ENCODE measurements at regions not wholly inside any gene's neighbourhood (a gene's known extent, or its start where the extent isn't known, plus 50 kb on each side); places are given as distances from the start of the nearest gene placed in this dataset.

DNA sequence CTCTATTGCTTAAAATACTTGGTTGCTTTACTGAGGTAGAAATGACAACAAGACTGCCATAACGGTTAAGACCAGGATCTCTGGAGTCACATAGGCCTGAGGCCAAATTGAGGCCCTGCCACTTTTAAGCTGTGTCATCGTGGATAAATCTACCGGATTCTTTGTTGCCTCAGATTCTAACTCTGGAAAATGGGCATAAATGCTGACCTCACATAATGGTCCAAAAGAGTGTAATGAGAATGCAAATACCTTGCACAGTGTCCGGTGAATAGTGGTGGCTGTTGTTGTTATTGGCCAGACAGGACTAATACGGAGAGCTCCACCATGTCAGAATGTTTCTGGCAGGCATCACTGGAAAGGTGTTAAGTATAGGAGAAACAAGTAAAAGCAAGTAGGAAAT, 346.1 kb downstream of the LMO4 start:
- no peak for DNase-seq (ENCODE audit: low read depth in 1 of 2, low spot score in 1 of 2)
- Histone ChIP-seq H3K27me3 (ENCODE audit: insufficient read depth, poor library complexity, severe bottlenecking) (no peaks in the 10 kb centered on the region), H3K4me3 (replicated peaks; ENCODE audit: insufficient read depth, low read length) (no peak overlapping the region), H3K27ac (replicated peaks) (no peak overlapping the region)
- TF ChIP-seq SPI1 (IDR thresholded peaks at IDR 0.05; ENCODE audit: borderline replicate concordance, low read depth) (no peak), REST (IDR thresholded peaks at IDR 0.05; ENCODE audit: insufficient replicate concordance, low read depth) (no peak), POLR2AphosphoS5 (IDR thresholded peaks at IDR 0.05; ENCODE audit: low read depth) (no peak), GABPA (IDR thresholded peaks at IDR 0.05; ENCODE audit: low read depth) (no peak), CTCF (IDR thresholded peaks at IDR 0.05; ENCODE audit: insufficient read depth, low read length) (no peak)

- DNase-seq (ENCODE audit: low read depth in 1 of 2, low spot score in 1 of 2), result no peak
- H3K4me3 ChIP-seq (replicated peaks; ENCODE audit: insufficient read depth, low read length), result no peak overlapping the region
- no peaks in the 10 kb centered on the region for H3K27me3 ChIP-seq (ENCODE audit: insufficient read depth, poor library complexity, severe bottlenecking)
- no peak overlapping the region for H3K27ac ChIP-seq (replicated peaks)
- TF ChIP-seq REST (IDR thresholded peaks at IDR 0.05; ENCODE audit: insufficient replicate concordance, low read depth) (no peak), SPI1 (IDR thresholded peaks at IDR 0.05; ENCODE audit: borderline replicate concordance, low read depth) (no peak), GABPA (IDR thresholded peaks at IDR 0.05; ENCODE audit: low read depth) (no peak), CTCF (IDR thresholded peaks at IDR 0.05; ENCODE audit: insufficient read depth, low read length) (no peak), POLR2AphosphoS5 (IDR thresholded peaks at IDR 0.05; ENCODE audit: low read depth) (no peak)
Measured at GRCh38 chr1:87678266-87678665, 349.6 kb downstream of the LMO4 start.

DNA sequence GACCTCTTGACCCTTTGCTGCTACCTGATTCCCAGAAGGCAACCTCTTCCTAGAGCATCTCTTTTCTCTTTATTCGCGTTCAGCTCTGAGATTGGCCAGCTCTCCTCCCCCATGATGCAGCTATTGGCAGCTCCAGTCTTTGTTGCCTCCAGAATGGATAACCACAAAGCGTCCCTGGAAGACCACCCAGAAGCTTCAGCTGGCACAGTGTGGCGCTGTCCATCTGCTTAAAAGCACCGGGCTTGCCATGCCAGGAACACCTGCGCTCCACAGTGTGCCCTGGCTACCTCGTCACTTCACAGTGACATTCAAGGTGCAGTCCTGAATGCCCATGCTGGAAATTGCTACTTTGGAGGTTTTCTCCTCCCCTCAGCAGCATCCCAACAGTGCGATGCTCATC, 353.9 kb downstream of the LMO4 start:
- H3K4me3 ChIP-seq (replicated peaks; ENCODE audit: insufficient read depth, low read length), result no peak overlapping the region
- TF ChIP-seq REST (IDR thresholded peaks at IDR 0.05; ENCODE audit: insufficient replicate concordance, low read depth), result no peak
- TF ChIP-seq GABPA (IDR thresholded peaks at IDR 0.05; ENCODE audit: low read depth), result no peak
- TF ChIP-seq POLR2AphosphoS5 (IDR thresholded peaks at IDR 0.05; ENCODE audit: low read depth), result no peak
- no peak for TF ChIP-seq CTCF (IDR thresholded peaks at IDR 0.05; ENCODE audit: insufficient read depth, low read length)
- TF ChIP-seq SPI1 (IDR thresholded peaks at IDR 0.05; ENCODE audit: borderline replicate concordance, low read depth), result no peak
- no peaks in the 10 kb centered on the region for H3K27me3 ChIP-seq (ENCODE audit: insufficient read depth, poor library complexity, severe bottlenecking)
- no peak for DNase-seq (ENCODE audit: low read depth in 1 of 2, low spot score in 1 of 2)
- H3K27ac ChIP-seq (replicated peaks), result no peak overlapping the region

Measured in HL-60 (cell line).